IPS-18c (cell line): ENCODE measurements at regions not wholly inside any gene's neighbourhood (a gene's known extent, or its start where the extent isn't known, plus 50 kb on each side); places are given as distances from the start of the nearest gene placed in this dataset.
"Not testable (repeated sequence)": the region's sequence is repeated elsewhere in the genome, so short reads cannot be mapped to it uniquely, and the experiment has no call there.

Experiments used
- H3K4me3 ChIP-seq: 2 replicates; pipeline ENCODE4 v1.7.0; 2013; ENCODE audit warnings: low read depth, mild to moderate bottlenecking, low read length, moderate library complexity; ENCODE audit not compliant: insufficient read depth
- H3K9me3 ChIP-seq: one replicate; pipeline ENCODE4 v1.6.1; 2013; ENCODE audit warnings: mild to moderate bottlenecking, low read length, moderate library complexity; ENCODE audit not compliant: control insufficient read depth, insufficient read depth

- Histone ChIP-seq H3K9me3 (peaks cover 2% of the 10 kb centered on the region), H3K4me3 (no peak overlapping the region)
These were observed 79.3 kb upstream of the COL5A1 start for GRCh38 chr9:134562146-134562849.

- Histone ChIP-seq H3K9me3 (peaks cover 2% of the 10 kb centered on the region), H3K4me3 (no peak overlapping the region)
These were observed 78.2 kb upstream of the COL5A1 start for GRCh38 chr9:134563397-134563796.

GRCh38 chr9:134564431-134565170 is 77.0 kb upstream of the COL5A1 start:
- Histone ChIP-seq H3K9me3 (peaks cover 2% of the 10 kb centered on the region), H3K4me3 (no peak overlapping the region)

- no peak overlapping the region for H3K4me3 ChIP-seq
- peaks cover 2% of the 10 kb centered on the region for H3K9me3 ChIP-seq
These were observed 76.2 kb upstream of the COL5A1 start for GRCh38 chr9:134565316-134565915.

- H3K4me3 ChIP-seq = no peak overlapping the region
- peaks cover 2% of the 10 kb centered on the region for H3K9me3 ChIP-seq
These were observed 75.3 kb upstream of the COL5A1 start for GRCh38 chr9:134566196-134566847.

- Histone ChIP-seq H3K9me3 (peaks cover 2% of the 10 kb centered on the region), H3K4me3 (no peak overlapping the region)
These were observed 74.7 kb upstream of the COL5A1 start for GRCh38 chr9:134566936-134567335.

- H3K9me3 ChIP-seq = peaks cover 2% of the 10 kb centered on the region
- H3K4me3 ChIP-seq = no peak overlapping the region
These were observed 73.5 kb upstream of the COL5A1 start for GRCh38 chr9:134568116-134568515.

GRCh38 chr9:134568811-134569210 is 72.8 kb upstream of the COL5A1 start:
- peaks cover 2% of the 10 kb centered on the region for H3K9me3 ChIP-seq

GRCh38 chr9:134569626-134570025 is 72.0 kb upstream of the COL5A1 start:
- Histone ChIP-seq H3K9me3 (peaks cover 2% of the 10 kb centered on the region), H3K4me3 (no peak overlapping the region)

More at GRCh38 chr9:134568811-134569210, 72.8 kb upstream of the COL5A1 start:
- no peak overlapping the region for H3K4me3 ChIP-seq

GRCh38 chr9:134570151-134570621 is 71.4 kb upstream of the COL5A1 start:
- H3K9me3 ChIP-seq = peaks cover 2% of the 10 kb centered on the region
- no peak overlapping the region for H3K4me3 ChIP-seq

GRCh38 chr9:134570711-134571325 is 70.8 kb upstream of the COL5A1 start:
- H3K4me3 ChIP-seq = no peak overlapping the region
- peaks cover 2% of the 10 kb centered on the region for H3K9me3 ChIP-seq

- peaks cover 2% of the 10 kb centered on the region for H3K9me3 ChIP-seq
- H3K4me3 ChIP-seq = no peak overlapping the region
These were observed 70.2 kb upstream of the COL5A1 start for GRCh38 chr9:134571326-134571931.

GRCh38 chr9:134571946-134572917 is 69.4 kb upstream of the COL5A1 start:
- Histone ChIP-seq H3K9me3 (peaks cover 2% of the 10 kb centered on the region), H3K4me3 (no peak overlapping the region)

GRCh38 chr9:134574686-134575085 is 66.9 kb upstream of the COL5A1 start:
- not testable (repeated sequence) for H3K9me3 ChIP-seq, H3K4me3 ChIP-seq

GRCh38 chr9:134575103-134575900 is 66.3 kb upstream of the COL5A1 start:
- no peak overlapping the region for H3K4me3 ChIP-seq
- peaks cover 2% of the 10 kb centered on the region for H3K9me3 ChIP-seq
